ENCODE measurements at regions not wholly inside any gene's neighbourhood (a gene's known extent, or its start where the extent isn't known, plus 50 kb on each side); places are given as distances from the start of the nearest gene placed in this dataset.

- Histone ChIP-seq H3F3A (ENCODE audit: insufficient read depth, low read depth) (no peaks in the 10 kb centered on the region), H3K27me3 (ENCODE audit: insufficient read depth, low read depth) (no peaks in the 10 kb centered on the region), H3K36me3 (ENCODE audit: low read depth) (no peaks in the 10 kb centered on the region), H3K79me2 (ENCODE audit: low read depth) (no peaks in the 10 kb centered on the region), H3K27ac (peak overlapping the region; percentile 45), H3K4me2 (peak overlapping the region; percentile 38), H2AFZ (peak overlapping the region; percentile 46), H3K9me3 (ENCODE audit: insufficient read depth, low read depth) (peaks cover 10% of the 10 kb centered on the region), H3K4me3 (no peak overlapping the region), H3K4me1 (replicated peaks; ENCODE audit: insufficient read depth) (peaks cover 19% of the 10 kb centered on the region), H3K9me2 (ENCODE audit: insufficient read depth) (no peaks in the 10 kb centered on the region), H4K20me1 (ENCODE audit: insufficient read depth) (no peaks in the 10 kb centered on the region)
- TF ChIP-seq EZH2 (IDR thresholded peaks at IDR 0.05; ENCODE audit: low read depth) (no peak), CTCF (conservative IDR thresholded peaks at IDR 0.05) (no peak)
- intact Hi-C loops (cut with micrococcal nuclease; ENCODE audit: unreplicated experiment), result loop anchor here (10.0 kb wide), 1 partner anchor 300 kb away; no protein-coding TSS in a partner anchor
- ChIA-PET POLR2A (ENCODE audit: unreplicated experiment) (no interaction called here), CTCF (no interaction called here)
- DNase-seq, result peak; percentile 25 to 77
- BruUV-seq (replicated peaks), result no TSS peak
Measured at GRCh38 chr2:52904355-52904891, 863.2 kb upstream of the CHAC2 start.

GRCh38 chr2:52897511-52898044, 870.0 kb upstream of the CHAC2 start:
- no TSS peak for BruUV-seq (replicated peaks)
- H3K36me3 ChIP-seq (ENCODE audit: low read depth), result no peaks in the 10 kb centered on the region

GRCh38 chr2:52895726-52896340, 871.8 kb upstream of the CHAC2 start:
- no peak for TF ChIP-seq EZH2 (IDR thresholded peaks at IDR 0.05; ENCODE audit: low read depth)
- no peak for TF ChIP-seq CTCF (conservative IDR thresholded peaks at IDR 0.05)
- no peaks in the 10 kb centered on the region for H4K20me1 ChIP-seq (ENCODE audit: insufficient read depth)
- no TSS peak for BruUV-seq (replicated peaks)

More at GRCh38 chr2:52897511-52898044, 870.0 kb upstream of the CHAC2 start:
- Histone ChIP-seq H3K4me3 (no peak overlapping the region), H3K9me3 (ENCODE audit: insufficient read depth, low read depth) (peaks cover 22% of the 10 kb centered on the region), H2AFZ (no peak overlapping the region), H3F3A (ENCODE audit: insufficient read depth, low read depth) (no peaks in the 10 kb centered on the region), H3K4me2 (no peak overlapping the region), H3K27ac (no peak overlapping the region), H4K20me1 (ENCODE audit: insufficient read depth) (no peaks in the 10 kb centered on the region), H3K79me2 (ENCODE audit: low read depth) (no peaks in the 10 kb centered on the region), H3K9me2 (ENCODE audit: insufficient read depth) (no peaks in the 10 kb centered on the region), H3K27me3 (ENCODE audit: insufficient read depth, low read depth) (no peaks in the 10 kb centered on the region), H3K4me1 (replicated peaks; ENCODE audit: insufficient read depth) (no peaks in the 10 kb centered on the region)
- TF ChIP-seq CTCF (conservative IDR thresholded peaks at IDR 0.05) (no peak), EZH2 (IDR thresholded peaks at IDR 0.05; ENCODE audit: low read depth) (no peak)
- POLR2A ChIA-PET (ENCODE audit: unreplicated experiment), result no interaction called here
- no peak for DNase-seq
- intact Hi-C loops (cut with micrococcal nuclease; ENCODE audit: unreplicated experiment), result no loop called here
- CTCF ChIA-PET, result no interaction called here

More at GRCh38 chr2:52895726-52896340, 871.8 kb upstream of the CHAC2 start:
- DNase-seq, result no peak
- H3K4me1 ChIP-seq (replicated peaks; ENCODE audit: insufficient read depth), result no peaks in the 10 kb centered on the region
- H3K4me3 ChIP-seq, result no peak overlapping the region
- no peaks in the 10 kb centered on the region for H3K9me2 ChIP-seq (ENCODE audit: insufficient read depth)
- H3F3A ChIP-seq (ENCODE audit: insufficient read depth, low read depth), result no peaks in the 10 kb centered on the region
- ChIA-PET CTCF (no interaction called here), POLR2A (ENCODE audit: unreplicated experiment) (no interaction called here)
- H3K36me3 ChIP-seq (ENCODE audit: low read depth), result no peaks in the 10 kb centered on the region
- no peak overlapping the region for H3K27ac ChIP-seq
- H3K79me2 ChIP-seq (ENCODE audit: low read depth), result no peaks in the 10 kb centered on the region
- peak overlapping the region; percentile 13; the same call in 1 of the 2 replicates for H3K4me2 ChIP-seq
- H3K9me3 ChIP-seq (ENCODE audit: insufficient read depth, low read depth), result peaks cover 17% of the 10 kb centered on the region
- intact Hi-C loops (cut with micrococcal nuclease; ENCODE audit: unreplicated experiment), result no loop called here
- no peak overlapping the region for H2AFZ ChIP-seq
- no peaks in the 10 kb centered on the region for H3K27me3 ChIP-seq (ENCODE audit: insufficient read depth, low read depth)

Measured in PC-9 (cell line).